Erythroblast (primary cell): ENCODE measurements at regions not wholly inside any gene's neighbourhood (a gene's known extent, or its start where the extent isn't known, plus 50 kb on each side); places are given as distances from the start of the nearest gene placed in this dataset.

ENCODE experiments used
- GATA1 ChIP-seq: IDR thresholded peaks from 2 replicates; pipeline ENCODE4 v1.6.1; 2011; ENCODE audit warnings: low read depth, mild to moderate bottlenecking, control low read depth, low read length, moderate library complexity
- POLR2A ChIP-seq: IDR thresholded peaks from 2 replicates; pipeline ENCODE4 v1.6.1; 2011; ENCODE audit warnings: mild to moderate bottlenecking, low read length

- no peak for TF ChIP-seq POLR2A
- TF ChIP-seq GATA1, result no peak
Measured at GRCh38 chr4:15348695-15349094, 79.1 kb upstream of the C1QTNF7 start.
